Activated naive CD4-positive, alpha-beta T cell treated with anti-CD3 and anti-CD28 coated beads for 36 hours (primary cell): ENCODE measurements at regions not wholly inside any gene's neighbourhood (a gene's known extent, or its start where the extent isn't known, plus 50 kb on each side); places are given as distances from the start of the nearest gene placed in this dataset.

Source experiments
- CTCF ChIA-PET: fragments of 350-600 bp; sonication (Branson Sonifier 250); formaldehyde crosslinking; loops from one replicate; lab custom pipeline; 2021; ENCODE audit warnings: antibody characterized with exemption; lab: Charles Lee
- DNase-seq: peaks from one replicate; pipeline ENCODE4 v3.0.0-alpha.2; 2020
- H3K27ac Mint-ChIP-seq: one replicate; pipeline ENCODE4 v1.8.0; 2021; ENCODE audit warnings: mild to moderate bottlenecking, mixed read lengths
- H3K27me3 Mint-ChIP-seq: one replicate; pipeline ENCODE4 v1.8.0; 2021; ENCODE audit warnings: low read depth, mixed read lengths
- H3K36me3 Mint-ChIP-seq: one replicate; pipeline ENCODE4 v1.8.0; 2021; ENCODE audit warnings: low read depth, mixed read lengths
- H3K4me1 Mint-ChIP-seq: one replicate; pipeline ENCODE4 v1.8.0; 2021; ENCODE audit warnings: low read depth, mixed read lengths
- H3K4me3 Mint-ChIP-seq: one replicate; pipeline ENCODE4 v1.8.0; 2021; ENCODE audit warnings: mild to moderate bottlenecking, moderate library complexity, mixed read lengths
- H3K9me3 Mint-ChIP-seq: one replicate; pipeline ENCODE4 v1.8.0; 2021; ENCODE audit warnings: mixed read lengths
- intact Hi-C: fragments of 100-400 bp; cut with micrococcal nuclease; formaldehyde crosslinking; loops from one replicate; pipeline ENCODE4 v1.15.1; 2023

GRCh38 chr2:45153121-45153520 lies 143.9 kb upstream of the SIX2 start:
- Mint-ChIP-seq H3K36me3 (no peaks in the 10 kb centered on the region), H3K4me1 (no peaks in the 10 kb centered on the region), H3K27ac (no peak overlapping the region), H3K27me3 (peaks cover 12% of the 10 kb centered on the region), H3K4me3 (no peak overlapping the region), H3K9me3 (no peaks in the 10 kb centered on the region)
- intact Hi-C loops: no loop called here
- CTCF ChIA-PET: no interaction called here
- no peak for DNase-seq

DNA sequence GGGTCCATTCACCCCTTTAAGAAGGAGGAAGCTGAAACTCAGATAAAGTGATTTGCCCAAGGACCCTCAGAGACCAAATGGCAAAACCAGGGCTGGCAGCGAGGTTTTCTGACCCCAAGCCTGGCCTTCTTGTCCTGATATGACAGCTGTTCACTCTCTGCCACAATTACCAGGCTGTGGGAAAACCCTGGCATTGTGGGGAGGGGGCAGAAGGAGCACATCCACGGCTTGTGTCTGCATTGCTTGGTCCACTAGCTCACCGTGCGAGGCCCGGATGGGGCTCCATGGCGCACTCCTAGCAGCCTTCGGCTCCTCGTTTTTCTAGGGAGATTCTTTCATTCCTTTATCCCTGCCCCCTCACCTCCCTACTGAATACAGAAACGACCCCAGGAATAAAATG lies 143.4 kb upstream of the SIX2 start:
- Mint-ChIP-seq H3K9me3 (no peaks in the 10 kb centered on the region), H3K36me3 (no peaks in the 10 kb centered on the region), H3K4me3 (no peak overlapping the region), H3K27me3 (peaks cover 14% of the 10 kb centered on the region), H3K4me1 (no peaks in the 10 kb centered on the region), H3K27ac (no peak overlapping the region)
- CTCF ChIA-PET: interaction anchor here (0.8 kb wide), 1 partner anchor 629 kb away, joined by 3 read pairs; no protein-coding TSS in a partner anchor
- intact Hi-C loops: no loop called here
- no peak for DNase-seq

- DNase-seq: no peak
- no peaks in the 10 kb centered on the region for H3K4me1 Mint-ChIP-seq
- intact Hi-C loops: no loop called here
- peaks cover 51% of the 10 kb centered on the region for H3K27me3 Mint-ChIP-seq
- H3K4me3 Mint-ChIP-seq: no peak overlapping the region
- H3K36me3 Mint-ChIP-seq: no peaks in the 10 kb centered on the region
- no peaks in the 10 kb centered on the region for H3K9me3 Mint-ChIP-seq
- no peak overlapping the region for H3K27ac Mint-ChIP-seq
- CTCF ChIA-PET: no interaction called here
These were observed 136.0 kb upstream of the SIX2 start for GRCh38 chr2:45145073-45145899.

- Mint-ChIP-seq H3K27me3 (peaks cover 48% of the 10 kb centered on the region), H3K36me3 (no peaks in the 10 kb centered on the region), H3K9me3 (no peaks in the 10 kb centered on the region), H3K4me3 (no peak overlapping the region), H3K4me1 (no peaks in the 10 kb centered on the region), H3K27ac (no peak overlapping the region)
- CTCF ChIA-PET: interaction anchor here (0.7 kb wide), 1 partner anchor 48 kb away, joined by 3 read pairs; no protein-coding TSS in a partner anchor
- intact Hi-C loops: no loop called here
- no peak for DNase-seq
These were observed 132.9 kb upstream of the SIX2 start for GRCh38 chr2:45141883-45142866.

DNA sequence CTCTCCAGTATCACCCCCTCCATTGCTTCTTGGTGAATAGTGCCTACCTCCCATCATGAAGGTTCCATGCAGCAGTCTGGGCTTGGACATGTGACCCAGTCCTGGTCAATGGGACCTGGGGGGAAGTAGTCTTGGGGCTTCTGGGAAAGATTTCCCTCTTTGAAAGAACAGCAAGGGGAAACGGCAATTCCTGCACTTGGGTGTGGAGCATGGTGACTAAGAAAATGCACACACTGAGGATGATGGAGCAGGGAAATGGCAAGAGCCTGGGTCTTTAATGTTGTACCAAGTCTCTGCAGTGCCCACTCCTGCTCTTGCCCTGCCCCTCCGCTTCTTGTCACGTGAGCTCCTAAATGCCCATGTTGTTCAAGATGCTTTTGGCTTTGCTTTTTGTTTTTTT lies 131.4 kb upstream of the SIX2 start:
- no peak overlapping the region for H3K27ac Mint-ChIP-seq
- intact Hi-C loops: no loop called here
- no peaks in the 10 kb centered on the region for H3K36me3 Mint-ChIP-seq
- no peaks in the 10 kb centered on the region for H3K4me1 Mint-ChIP-seq
- CTCF ChIA-PET: no interaction called here
- no peak for DNase-seq
- no peak overlapping the region for H3K4me3 Mint-ChIP-seq
- H3K9me3 Mint-ChIP-seq: no peaks in the 10 kb centered on the region
- peaks cover 42% of the 10 kb centered on the region for H3K27me3 Mint-ChIP-seq

GRCh38 chr2:45138904-45139303 lies 129.7 kb upstream of the SIX2 start:
- DNase-seq: no peak
- Mint-ChIP-seq H3K27ac (no peak overlapping the region), H3K4me3 (no peak overlapping the region), H3K9me3 (no peaks in the 10 kb centered on the region), H3K36me3 (no peaks in the 10 kb centered on the region), H3K27me3 (peaks cover 26% of the 10 kb centered on the region), H3K4me1 (no peaks in the 10 kb centered on the region)
- CTCF ChIA-PET: no interaction called here
- intact Hi-C loops: no loop called here

GRCh38 chr2:45137966-45138695 lies 128.9 kb upstream of the SIX2 start:
- intact Hi-C loops: no loop called here
- no peaks in the 10 kb centered on the region for H3K9me3 Mint-ChIP-seq

DNA sequence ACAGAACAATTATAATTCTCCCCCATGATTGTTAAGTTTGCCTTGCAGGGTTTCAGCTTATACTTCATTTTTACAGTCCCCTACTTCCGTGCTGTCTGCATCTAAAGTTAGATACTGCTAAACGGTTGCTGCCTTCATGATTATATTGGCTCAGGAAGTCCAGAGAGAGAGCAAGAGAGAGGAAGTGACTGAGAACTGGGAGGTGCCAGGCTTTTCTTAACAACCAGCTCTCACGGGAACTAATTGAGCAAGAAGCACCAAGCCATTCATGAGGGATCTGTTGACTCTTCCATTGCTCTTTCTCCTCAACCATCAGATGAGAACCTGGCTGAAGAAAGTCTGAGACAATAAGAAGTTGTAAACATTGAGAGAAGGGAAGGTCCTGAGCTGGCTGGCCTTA lies 125.5 kb upstream of the SIX2 start:
- Mint-ChIP-seq H3K4me1 (no peaks in the 10 kb centered on the region), H3K27ac (no peak overlapping the region), H3K27me3 (peaks cover 15% of the 10 kb centered on the region), H3K4me3 (no peak overlapping the region), H3K36me3 (no peaks in the 10 kb centered on the region), H3K9me3 (no peaks in the 10 kb centered on the region)
- CTCF ChIA-PET: no interaction called here
- DNase-seq: no peak
- intact Hi-C loops: no loop called here

More at GRCh38 chr2:45137966-45138695, 128.9 kb upstream of the SIX2 start:
- Mint-ChIP-seq H3K27me3 (peaks cover 24% of the 10 kb centered on the region), H3K4me1 (no peaks in the 10 kb centered on the region), H3K27ac (no peak overlapping the region), H3K4me3 (no peak overlapping the region), H3K36me3 (no peaks in the 10 kb centered on the region)
- DNase-seq: no peak
- CTCF ChIA-PET: no interaction called here

DNA sequence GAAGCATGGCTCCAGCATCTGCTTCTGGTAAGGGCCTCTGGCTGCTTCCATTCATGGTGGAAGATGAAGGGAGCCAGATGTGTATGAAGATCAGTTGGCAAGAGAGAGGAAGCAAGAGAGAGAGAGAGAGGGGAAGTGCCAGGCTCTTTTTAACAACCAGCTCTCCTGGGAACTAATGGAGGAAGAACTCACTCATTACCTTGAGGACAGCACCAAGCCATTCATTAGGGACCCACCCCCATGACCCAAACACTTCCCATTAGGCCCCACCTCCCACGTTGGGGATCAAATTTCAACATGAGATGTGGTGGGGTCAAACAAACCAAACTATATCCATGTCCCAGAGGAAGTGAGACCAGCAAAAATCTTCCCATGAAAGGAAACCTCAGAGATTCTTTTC lies 124.8 kb upstream of the SIX2 start:
- Mint-ChIP-seq H3K36me3 (no peaks in the 10 kb centered on the region), H3K27me3 (peaks cover 15% of the 10 kb centered on the region), H3K4me1 (no peaks in the 10 kb centered on the region), H3K9me3 (no peaks in the 10 kb centered on the region), H3K4me3 (no peak overlapping the region), H3K27ac (no peak overlapping the region)
- no peak for DNase-seq
- CTCF ChIA-PET: interaction anchor here (0.7 kb wide), 1 partner anchor 361 kb away, joined by 3 read pairs; no protein-coding TSS in a partner anchor
- intact Hi-C loops: no loop called here

DNA sequence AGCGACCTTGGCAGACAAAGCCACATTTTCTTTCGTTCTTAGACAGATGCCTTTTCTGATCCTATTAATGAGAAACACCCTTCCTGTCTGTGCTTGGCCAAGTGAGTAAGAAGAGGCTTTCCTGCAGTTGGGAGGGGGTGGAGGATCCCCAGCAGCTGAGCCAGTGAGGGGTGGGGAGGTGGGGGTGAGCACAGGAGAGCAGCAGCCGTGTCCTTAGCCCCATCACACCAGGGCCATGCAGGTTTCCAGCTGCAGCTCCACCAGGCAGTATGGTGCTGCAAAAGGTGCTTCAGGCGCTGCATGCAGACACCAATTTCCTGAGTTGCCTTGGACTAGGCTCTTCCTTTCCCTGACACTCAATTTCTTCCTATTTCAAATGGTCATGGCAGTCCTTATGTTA lies 123.3 kb upstream of the SIX2 start:
- intact Hi-C loops: no loop called here
- H3K9me3 Mint-ChIP-seq: no peaks in the 10 kb centered on the region
- H3K4me1 Mint-ChIP-seq: no peaks in the 10 kb centered on the region
- H3K27ac Mint-ChIP-seq: no peak overlapping the region
- CTCF ChIA-PET: no interaction called here
- H3K27me3 Mint-ChIP-seq: peaks cover 9% of the 10 kb centered on the region
- no peak for DNase-seq
- H3K36me3 Mint-ChIP-seq: no peaks in the 10 kb centered on the region
- no peak overlapping the region for H3K4me3 Mint-ChIP-seq

DNA sequence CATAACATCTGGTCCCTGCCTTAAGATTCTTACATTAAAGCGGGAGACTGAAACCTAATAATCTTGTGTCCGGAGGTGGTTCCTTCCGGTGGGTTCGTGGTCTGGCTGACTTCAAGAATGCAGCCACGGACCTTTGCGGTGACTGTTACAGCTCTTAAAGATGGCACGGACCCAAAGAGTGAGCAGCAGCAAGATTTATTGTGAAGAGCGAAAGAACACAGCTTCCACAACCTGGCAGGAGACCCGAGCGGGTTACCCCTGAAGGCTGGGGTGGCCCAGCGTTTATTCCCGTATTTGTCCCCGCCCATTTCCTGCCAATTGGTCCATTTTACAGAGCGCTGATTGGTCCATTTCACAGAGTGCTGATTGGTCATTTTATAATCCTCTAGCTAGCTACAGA lies 122.3 kb upstream of the SIX2 start:
- H3K4me3 Mint-ChIP-seq: no peak overlapping the region
- CTCF ChIA-PET: no interaction called here

GRCh38 chr2:45130736-45131135 lies 121.5 kb upstream of the SIX2 start:
- intact Hi-C loops: no loop called here
- H3K9me3 Mint-ChIP-seq: no peaks in the 10 kb centered on the region
- no peaks in the 10 kb centered on the region for H3K4me1 Mint-ChIP-seq
- CTCF ChIA-PET: no interaction called here
- no peak overlapping the region for H3K27ac Mint-ChIP-seq
- no peaks in the 10 kb centered on the region for H3K36me3 Mint-ChIP-seq
- DNase-seq: no peak
- peaks cover 6% of the 10 kb centered on the region for H3K27me3 Mint-ChIP-seq
- H3K4me3 Mint-ChIP-seq: no peak overlapping the region

More for the DNA sequence above, 122.3 kb upstream of the SIX2 start:
- no peaks in the 10 kb centered on the region for H3K9me3 Mint-ChIP-seq
- no peak for DNase-seq
- intact Hi-C loops: no loop called here
- H3K4me1 Mint-ChIP-seq: no peaks in the 10 kb centered on the region
- H3K36me3 Mint-ChIP-seq: no peaks in the 10 kb centered on the region
- H3K27me3 Mint-ChIP-seq: peaks cover 6% of the 10 kb centered on the region
- H3K27ac Mint-ChIP-seq: no peak overlapping the region
